ENCODE measurements at regions not wholly inside any gene's neighbourhood (a gene's known extent, or its start where the extent isn't known, plus 50 kb on each side); places are given as distances from the start of the nearest gene placed in this dataset.

DNA sequence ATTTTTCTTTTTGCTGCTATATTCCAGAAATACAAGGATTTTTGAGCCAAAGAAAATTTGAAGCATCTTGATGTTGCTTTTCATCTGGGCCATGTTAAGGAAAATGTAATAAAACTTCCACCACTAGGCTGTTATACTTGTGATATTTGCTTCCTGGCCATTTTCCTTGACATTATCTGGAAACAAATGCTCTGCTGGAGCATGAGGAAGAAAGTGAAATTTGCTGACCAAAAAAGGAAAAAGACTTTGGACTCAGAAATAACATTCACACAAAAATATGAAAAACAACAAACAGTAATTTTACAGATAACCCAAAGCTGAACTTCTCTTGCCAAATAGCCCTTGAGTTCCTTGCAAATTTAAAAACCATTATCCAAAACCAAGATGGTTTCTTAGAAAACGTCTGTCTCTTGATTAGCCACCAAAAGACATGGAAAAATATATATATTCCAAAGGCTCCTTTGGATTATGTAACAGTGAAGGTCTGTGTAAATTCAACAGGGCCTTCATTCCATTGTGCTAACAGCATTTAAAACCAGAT is 344.5 kb downstream of the LMX1A start:
- DNase-seq (ENCODE audit: extremely low read depth, insufficient read length), result no peak
- H3K36me3 ChIP-seq (ENCODE audit: control insufficient read depth, insufficient read depth, low read length), result no peaks in the 10 kb centered on the region
- TF ChIP-seq, protein P1, sequence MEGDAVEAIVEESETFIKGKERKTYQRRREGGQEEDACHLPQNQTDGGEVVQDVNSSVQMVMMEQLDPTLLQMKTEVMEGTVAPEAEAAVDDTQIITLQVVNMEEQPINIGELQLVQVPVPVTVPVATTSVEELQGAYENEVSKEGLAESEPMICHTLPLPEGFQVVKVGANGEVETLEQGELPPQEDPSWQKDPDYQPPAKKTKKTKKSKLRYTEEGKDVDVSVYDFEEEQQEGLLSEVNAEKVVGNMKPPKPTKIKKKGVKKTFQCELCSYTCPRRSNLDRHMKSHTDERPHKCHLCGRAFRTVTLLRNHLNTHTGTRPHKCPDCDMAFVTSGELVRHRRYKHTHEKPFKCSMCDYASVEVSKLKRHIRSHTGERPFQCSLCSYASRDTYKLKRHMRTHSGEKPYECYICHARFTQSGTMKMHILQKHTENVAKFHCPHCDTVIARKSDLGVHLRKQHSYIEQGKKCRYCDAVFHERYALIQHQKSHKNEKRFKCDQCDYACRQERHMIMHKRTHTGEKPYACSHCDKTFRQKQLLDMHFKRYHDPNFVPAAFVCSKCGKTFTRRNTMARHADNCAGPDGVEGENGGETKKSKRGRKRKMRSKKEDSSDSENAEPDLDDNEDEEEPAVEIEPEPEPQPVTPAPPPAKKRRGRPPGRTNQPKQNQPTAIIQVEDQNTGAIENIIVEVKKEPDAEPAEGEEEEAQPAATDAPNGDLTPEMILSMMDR (IDR thresholded peaks at IDR 0.05; ENCODE audit: insufficient read depth, low read length, poor library complexity, severe bottlenecking), result no peak
- H3K4me3 ChIP-seq (replicated peaks; ENCODE audit: low read depth, low read length), result no peak overlapping the region
- no peaks in the 10 kb centered on the region for H3K27me3 ChIP-seq (replicated peaks; ENCODE audit: control insufficient read depth, insufficient read depth, low read length)

DNA sequence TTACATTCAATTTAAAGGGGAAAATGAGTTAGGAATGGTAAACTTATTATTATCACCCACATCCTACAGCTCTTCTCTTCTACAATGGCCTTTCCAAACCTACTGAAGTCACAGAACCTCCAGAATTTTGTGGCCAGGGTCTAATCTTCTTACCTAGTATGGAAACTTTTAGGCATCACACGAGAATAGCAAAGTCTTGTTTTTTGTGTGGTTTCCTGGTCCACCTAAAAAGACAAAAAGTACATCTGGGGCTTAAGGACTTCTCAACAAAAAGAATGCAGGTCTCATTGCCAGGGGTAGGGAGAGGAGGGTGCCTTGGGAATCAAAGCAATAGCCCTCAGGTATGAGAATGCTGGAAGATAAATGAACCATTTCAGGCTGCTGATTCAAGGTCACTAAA is 345.3 kb downstream of the LMX1A start:
- DNase-seq (ENCODE audit: extremely low read depth, insufficient read length), result no peak
- H3K36me3 ChIP-seq (ENCODE audit: control insufficient read depth, insufficient read depth, low read length), result no peaks in the 10 kb centered on the region
- H3K4me3 ChIP-seq (replicated peaks; ENCODE audit: low read depth, low read length), result no peak overlapping the region
- H3K27me3 ChIP-seq (replicated peaks; ENCODE audit: control insufficient read depth, insufficient read depth, low read length), result no peaks in the 10 kb centered on the region
- TF ChIP-seq, protein P1 (IDR thresholded peaks at IDR 0.05; ENCODE audit: insufficient read depth, low read length, poor library complexity, severe bottlenecking), result no peak

DNA sequence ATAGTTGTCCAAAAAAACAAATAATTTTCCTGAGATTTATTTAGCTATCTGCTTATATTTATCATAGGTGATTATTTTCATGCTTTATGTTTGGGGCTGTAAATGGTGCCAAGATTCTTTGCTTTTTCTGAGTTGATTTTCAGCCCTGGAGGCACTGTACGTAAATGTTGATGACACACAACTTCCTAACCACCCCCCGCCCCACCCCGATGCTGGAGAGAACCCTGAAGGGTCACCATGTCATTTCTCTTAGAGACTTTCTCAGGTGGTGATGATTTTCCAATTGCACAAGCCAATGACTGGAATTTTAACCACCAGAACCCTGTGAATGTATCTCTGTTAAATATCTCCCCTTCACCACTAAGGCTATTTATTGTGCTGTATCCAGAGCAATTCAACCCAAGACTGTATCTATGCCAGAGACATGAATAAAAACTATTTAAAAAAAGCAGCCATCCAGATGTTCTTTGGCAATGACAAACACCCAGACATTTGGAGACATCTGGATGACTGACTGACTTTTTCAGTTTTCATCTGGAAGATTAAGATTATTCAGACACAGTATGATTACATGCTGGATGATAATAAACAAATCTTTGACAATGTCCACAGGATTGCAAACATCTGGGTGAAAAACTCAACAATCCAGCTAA is 346.0 kb downstream of the LMX1A start:
- Histone ChIP-seq H3K36me3 (ENCODE audit: control insufficient read depth, insufficient read depth, low read length) (no peaks in the 10 kb centered on the region), H3K27me3 (replicated peaks; ENCODE audit: control insufficient read depth, insufficient read depth, low read length) (no peaks in the 10 kb centered on the region), H3K4me3 (replicated peaks; ENCODE audit: low read depth, low read length) (no peak overlapping the region)
- TF ChIP-seq, protein P1 (IDR thresholded peaks at IDR 0.05; ENCODE audit: insufficient read depth, low read length, poor library complexity, severe bottlenecking), result no peak
- no peak for DNase-seq (ENCODE audit: extremely low read depth, insufficient read length)

DNA sequence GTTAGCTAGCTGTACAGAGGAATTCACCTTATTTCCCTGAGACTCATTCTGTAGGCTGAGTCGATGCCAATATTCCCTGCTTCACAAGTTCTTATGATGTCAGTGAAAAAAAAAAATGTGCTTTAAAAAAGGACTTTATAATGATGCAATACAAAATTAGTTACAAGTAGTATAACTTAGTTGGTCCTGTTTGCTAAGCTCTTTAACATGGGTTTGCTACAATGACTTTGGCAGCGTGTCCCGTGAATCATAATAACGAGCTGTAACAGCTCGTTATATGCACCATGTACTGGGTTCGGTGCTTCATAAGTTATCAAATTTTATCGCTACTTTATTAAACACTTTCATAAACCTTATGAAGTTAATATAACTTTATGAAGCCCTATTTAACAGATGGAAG is 349.7 kb downstream of the LMX1A start:
- TF ChIP-seq, protein P1 (IDR thresholded peaks at IDR 0.05; ENCODE audit: insufficient read depth, low read length, poor library complexity, severe bottlenecking), result no peak
- Histone ChIP-seq H3K27me3 (replicated peaks; ENCODE audit: control insufficient read depth, insufficient read depth, low read length) (no peaks in the 10 kb centered on the region), H3K36me3 (ENCODE audit: control insufficient read depth, insufficient read depth, low read length) (no peaks in the 10 kb centered on the region), H3K4me3 (replicated peaks; ENCODE audit: low read depth, low read length) (no peak overlapping the region)
- DNase-seq (ENCODE audit: extremely low read depth, insufficient read length), result no peak

DNA sequence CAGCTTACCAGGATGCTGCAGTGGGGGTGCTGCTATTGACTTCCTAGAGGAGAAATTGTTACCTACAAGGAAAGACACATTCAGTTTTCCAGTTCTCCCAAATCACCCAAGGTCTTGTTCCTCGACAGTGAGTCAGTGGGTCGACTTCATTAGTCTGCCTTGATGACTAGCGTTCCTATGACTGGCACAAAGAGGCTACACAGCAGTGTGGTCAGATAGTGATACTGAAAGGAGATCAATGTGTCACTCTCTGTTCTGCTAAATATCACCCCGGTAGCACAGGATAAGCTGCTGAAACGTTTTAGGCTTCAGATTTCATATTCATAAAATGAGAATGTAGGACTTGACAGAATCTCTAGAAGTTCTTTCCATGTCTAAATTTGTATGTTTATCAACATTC is 357.4 kb downstream of the LMX1A start:
- Histone ChIP-seq H3K36me3 (ENCODE audit: control insufficient read depth, insufficient read depth, low read length) (no peaks in the 10 kb centered on the region), H3K27me3 (replicated peaks; ENCODE audit: control insufficient read depth, insufficient read depth, low read length) (no peaks in the 10 kb centered on the region), H3K4me3 (replicated peaks; ENCODE audit: low read depth, low read length) (no peak overlapping the region)
- DNase-seq (ENCODE audit: extremely low read depth, insufficient read length), result no peak
- TF ChIP-seq, protein P1 (IDR thresholded peaks at IDR 0.05; ENCODE audit: insufficient read depth, low read length, poor library complexity, severe bottlenecking), result no peak

Data from GM06990 (cell line).